ENCODE measurements at regions not wholly inside any gene's neighbourhood (a gene's known extent, or its start where the extent isn't known, plus 50 kb on each side); places are given as distances from the start of the nearest gene placed in this dataset.
"Not testable (repeated sequence)": the region's sequence is repeated elsewhere in the genome, so short reads cannot be mapped to it uniquely, and the experiment has no call there.

- TF ChIP-seq CTCF (IDR thresholded peaks at IDR 0.05; ENCODE audit: control insufficient read depth, extremely low read depth, insufficient read depth) = no peak
- no peak overlapping the region for H3K4me3 ChIP-seq (ENCODE audit: low read depth, low read length)
- DNase-seq (ENCODE audit: low read depth) = no peak
These were observed 58.4 kb upstream of the WAPL start for GRCh38 chr10:86579883-86580520.

- H3K4me3 ChIP-seq (ENCODE audit: low read depth, low read length) = no peak overlapping the region
- no peak for DNase-seq (ENCODE audit: low read depth)
These were observed 58.9 kb upstream of the WAPL start for GRCh38 chr10:86580521-86580891.

GRCh38 chr10:86583983-86584382 is 62.4 kb upstream of the WAPL start:
- H3K4me3 ChIP-seq (ENCODE audit: low read depth, low read length) = no peak overlapping the region
- no peak for DNase-seq (ENCODE audit: low read depth)
- TF ChIP-seq CTCF (IDR thresholded peaks at IDR 0.05; ENCODE audit: control insufficient read depth, extremely low read depth, insufficient read depth) = no peak

More at GRCh38 chr10:86580521-86580891, 58.9 kb upstream of the WAPL start:
- no peak for TF ChIP-seq CTCF (IDR thresholded peaks at IDR 0.05; ENCODE audit: control insufficient read depth, extremely low read depth, insufficient read depth)

GRCh38 chr10:86585037-86585929 is 63.7 kb upstream of the WAPL start:
- TF ChIP-seq CTCF (IDR thresholded peaks at IDR 0.05; ENCODE audit: control insufficient read depth, extremely low read depth, insufficient read depth) = peak; percentile 68
- no peak for DNase-seq (ENCODE audit: low read depth)
- H3K4me3 ChIP-seq (ENCODE audit: low read depth, low read length) = no peak overlapping the region

- DNase-seq (ENCODE audit: low read depth) = no peak
- TF ChIP-seq CTCF (IDR thresholded peaks at IDR 0.05; ENCODE audit: control insufficient read depth, extremely low read depth, insufficient read depth) = no peak
- H3K4me3 ChIP-seq (ENCODE audit: low read depth, low read length) = no peak overlapping the region
These were observed 64.9 kb upstream of the WAPL start for GRCh38 chr10:86586516-86586915.

- H3K4me3 ChIP-seq (ENCODE audit: low read depth, low read length); DNase-seq (ENCODE audit: low read depth): not testable (repeated sequence)
These were observed 65.6 kb upstream of the OPN4 start for GRCh38 chr10:86588781-86589180.

GRCh38 chr10:86591436-86591835 is 62.9 kb upstream of the OPN4 start:
- TF ChIP-seq CTCF (IDR thresholded peaks at IDR 0.05; ENCODE audit: control insufficient read depth, extremely low read depth, insufficient read depth) = no peak
- no peak overlapping the region for H3K4me3 ChIP-seq (ENCODE audit: low read depth, low read length)
- no peak for DNase-seq (ENCODE audit: low read depth)
